ENCODE measurements at regions not wholly inside any gene's neighbourhood (a gene's known extent, or its start where the extent isn't known, plus 50 kb on each side); places are given as distances from the start of the nearest gene placed in this dataset. TPM values are rescaled to one million over a fixed set of nuclear protein-coding genes. Genes with fewer than 3 reads are reported as not detected.

DNA sequence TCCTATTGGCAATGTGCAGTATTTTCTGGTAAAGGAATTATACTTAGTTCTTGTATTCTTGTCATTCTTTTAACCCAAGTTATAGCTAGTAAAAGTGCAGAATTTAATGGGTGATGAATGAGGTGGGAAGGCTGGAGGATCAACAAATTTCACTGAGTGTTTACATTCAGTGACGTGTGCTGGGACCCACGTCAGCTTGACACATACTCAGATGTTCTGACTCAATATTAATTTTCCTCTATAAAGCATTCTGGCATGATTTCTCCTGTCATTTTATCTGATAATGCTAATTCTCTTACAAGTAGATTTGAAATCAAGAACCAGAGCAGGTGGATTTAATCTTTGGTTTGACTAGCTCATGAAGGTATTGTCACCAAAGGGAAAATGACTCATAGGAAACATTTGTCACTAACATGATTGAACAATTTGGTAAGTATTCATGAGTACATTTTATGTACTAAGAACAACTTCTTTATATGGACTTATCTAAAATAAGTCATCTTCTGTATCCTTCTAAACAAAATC lies 71.0 kb upstream of the SYNPR start:
- no peaks in the 10 kb centered on the region for H3K9me3 ChIP-seq (ENCODE audit: low read depth, low read length)
- H2AFZ ChIP-seq (ENCODE audit: low read length), result no peak overlapping the region
- H3K27ac ChIP-seq (ENCODE audit: low read depth, low read length), result no peak overlapping the region
- no peaks in the 10 kb centered on the region for H3K79me2 ChIP-seq (ENCODE audit: insufficient read depth, low read length)
- no peaks in the 10 kb centered on the region for H3K4me1 ChIP-seq (ENCODE audit: insufficient read depth, low read length)
- H3K4me3 ChIP-seq (ENCODE audit: insufficient read depth, low read length), result no peak overlapping the region
- H3K27me3 ChIP-seq (ENCODE audit: insufficient read depth, low read length), result no peaks in the 10 kb centered on the region
- H4K20me1 ChIP-seq (ENCODE audit: insufficient read depth, low read length), result no peaks in the 10 kb centered on the region
- H3K36me3 ChIP-seq (ENCODE audit: insufficient read depth, low read length), result no peaks in the 10 kb centered on the region
- TF ChIP-seq, protein P1, sequence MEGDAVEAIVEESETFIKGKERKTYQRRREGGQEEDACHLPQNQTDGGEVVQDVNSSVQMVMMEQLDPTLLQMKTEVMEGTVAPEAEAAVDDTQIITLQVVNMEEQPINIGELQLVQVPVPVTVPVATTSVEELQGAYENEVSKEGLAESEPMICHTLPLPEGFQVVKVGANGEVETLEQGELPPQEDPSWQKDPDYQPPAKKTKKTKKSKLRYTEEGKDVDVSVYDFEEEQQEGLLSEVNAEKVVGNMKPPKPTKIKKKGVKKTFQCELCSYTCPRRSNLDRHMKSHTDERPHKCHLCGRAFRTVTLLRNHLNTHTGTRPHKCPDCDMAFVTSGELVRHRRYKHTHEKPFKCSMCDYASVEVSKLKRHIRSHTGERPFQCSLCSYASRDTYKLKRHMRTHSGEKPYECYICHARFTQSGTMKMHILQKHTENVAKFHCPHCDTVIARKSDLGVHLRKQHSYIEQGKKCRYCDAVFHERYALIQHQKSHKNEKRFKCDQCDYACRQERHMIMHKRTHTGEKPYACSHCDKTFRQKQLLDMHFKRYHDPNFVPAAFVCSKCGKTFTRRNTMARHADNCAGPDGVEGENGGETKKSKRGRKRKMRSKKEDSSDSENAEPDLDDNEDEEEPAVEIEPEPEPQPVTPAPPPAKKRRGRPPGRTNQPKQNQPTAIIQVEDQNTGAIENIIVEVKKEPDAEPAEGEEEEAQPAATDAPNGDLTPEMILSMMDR (IDR thresholded peaks at IDR 0.05; ENCODE audit: extremely low read depth, low read depth, low read length), result no peak
- H3K4me2 ChIP-seq (ENCODE audit: insufficient read depth, low read length), result no peak overlapping the region
- DNase-seq (ENCODE audit: insufficient read length, low spot score, missing footprints), result no peak

DNA sequence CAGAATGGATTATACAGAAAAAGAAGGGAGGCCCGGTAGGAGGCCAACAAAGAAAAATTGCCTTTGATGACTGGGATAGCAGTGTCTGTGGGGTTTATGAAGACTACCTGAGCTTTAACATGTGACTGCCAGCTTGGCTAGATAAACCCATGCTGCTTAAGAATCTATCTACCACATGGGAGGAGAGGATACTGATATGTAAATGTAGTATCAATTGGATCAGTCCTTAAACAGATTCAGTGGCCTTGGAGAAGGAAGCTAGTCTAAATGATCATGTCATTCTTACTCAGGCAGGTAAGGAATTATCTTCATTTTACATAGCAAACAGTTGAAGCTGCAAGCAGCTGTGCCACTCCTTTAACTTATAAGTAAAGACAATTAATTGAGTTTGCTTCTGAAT lies 50.0 kb upstream of the SYNPR start:
- Histone ChIP-seq H4K20me1 (ENCODE audit: insufficient read depth, low read length) (no peaks in the 10 kb centered on the region), H3K4me3 (ENCODE audit: insufficient read depth, low read length) (no peak overlapping the region), H2AFZ (ENCODE audit: low read length) (no peak overlapping the region), H3K36me3 (ENCODE audit: insufficient read depth, low read length) (no peaks in the 10 kb centered on the region), H3K27me3 (ENCODE audit: insufficient read depth, low read length) (no peaks in the 10 kb centered on the region), H3K4me1 (ENCODE audit: insufficient read depth, low read length) (no peaks in the 10 kb centered on the region), H3K79me2 (ENCODE audit: insufficient read depth, low read length) (no peaks in the 10 kb centered on the region), H3K4me2 (ENCODE audit: insufficient read depth, low read length) (no peak overlapping the region), H3K27ac (ENCODE audit: low read depth, low read length) (no peak overlapping the region), H3K9me3 (ENCODE audit: low read depth, low read length) (no peaks in the 10 kb centered on the region)
- DNase-seq (ENCODE audit: insufficient read length, low spot score, missing footprints), result no peak
- TF ChIP-seq, protein P1 (IDR thresholded peaks at IDR 0.05; ENCODE audit: extremely low read depth, low read depth, low read length), result no peak

Small RNA genes in the stretch of these regions (small RNA-seq; reads per million reads assigned to genes)
- not detected for gene UBL5P3
